Activated CD4-positive, CD25-positive, alpha-beta regulatory T cell treated with anti-CD3 and anti-CD28 coated beads, Interleukin-2, amount 50 U/mL, for 72 hours (primary cell): ENCODE measurements at regions not wholly inside any gene's neighbourhood (a gene's known extent, or its start where the extent isn't known, plus 50 kb on each side); places are given as distances from the start of the nearest gene placed in this dataset.

Experiments used
- DNase-seq: peaks from one replicate; pipeline ENCODE4 v3.0.0; 2021

GRCh38 chr11:122193457-122193856, 77.4 kb upstream of the BLID start:
- no peak for DNase-seq

DNA sequence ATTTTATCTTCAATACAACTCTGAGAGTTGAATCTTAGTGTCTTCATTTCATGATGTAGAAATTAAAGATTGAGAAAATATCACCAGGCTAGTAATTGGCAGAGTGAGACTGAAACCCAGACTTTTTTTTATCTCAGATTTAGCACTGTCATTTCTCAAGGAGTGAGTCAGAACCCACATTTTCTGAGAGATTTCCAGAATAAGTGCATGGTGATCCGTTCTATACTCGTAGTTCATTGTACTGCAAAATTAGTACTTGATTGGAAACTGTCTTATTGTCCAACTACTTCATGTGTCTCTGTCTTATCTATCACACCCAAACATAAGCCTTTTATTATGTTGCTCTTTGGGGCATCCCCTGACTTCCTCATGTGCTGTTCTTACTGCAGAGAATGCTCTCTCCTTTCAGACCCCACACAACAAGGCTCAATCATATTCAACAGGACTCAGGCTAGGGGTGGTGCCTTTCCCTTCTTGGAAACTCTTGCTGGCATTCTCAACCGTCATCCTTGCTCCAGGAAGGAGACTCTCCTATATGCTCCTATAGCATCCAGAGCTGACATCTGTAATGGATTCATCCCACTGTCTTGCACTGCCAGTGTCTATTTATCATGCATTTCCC, 76.7 kb upstream of the BLID start:
- DNase-seq: no peak

DNA sequence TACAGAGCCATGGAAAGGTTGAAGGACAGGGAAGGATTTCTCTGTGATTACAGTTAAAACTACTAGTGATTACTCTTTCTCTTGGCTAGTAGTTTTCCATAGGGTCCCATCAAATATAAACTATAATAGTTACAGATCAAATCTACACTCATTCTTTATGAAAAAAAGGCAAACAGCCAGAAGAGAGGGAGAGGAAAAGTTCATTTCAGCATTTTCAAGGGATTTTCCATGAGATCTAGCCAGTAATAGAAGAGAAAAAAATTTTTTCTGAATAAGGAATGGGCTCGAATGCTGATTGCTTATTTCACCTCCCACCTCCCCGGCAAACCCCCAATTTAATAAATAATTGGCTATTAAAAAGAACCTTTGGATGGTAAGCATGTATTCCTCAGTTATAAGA, 74.8 kb upstream of the BLID start:
- DNase-seq: no peak

DNA sequence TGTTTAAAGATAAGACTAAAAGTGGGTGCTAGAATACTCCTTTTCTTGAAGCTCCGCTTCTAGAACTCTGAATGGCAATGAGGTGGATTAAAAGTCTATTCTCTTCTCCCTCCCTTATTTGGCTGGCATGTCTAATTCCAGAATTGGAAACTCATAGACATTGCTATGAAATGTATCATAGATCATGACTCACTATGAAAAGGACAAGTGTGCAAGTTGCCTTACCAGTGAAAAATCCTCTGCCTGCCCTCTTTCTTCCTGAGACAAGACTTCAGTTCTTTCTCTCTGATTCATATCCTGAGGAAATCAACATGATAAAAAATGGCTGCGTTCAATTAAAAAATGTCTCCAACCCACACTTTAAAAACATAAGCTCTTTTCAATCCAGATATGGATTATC, 73.2 kb upstream of the BLID start:
- DNase-seq: no peak

- no peak for DNase-seq
These were observed 71.6 kb upstream of the BLID start for GRCh38 chr11:122187373-122188165.

DNA sequence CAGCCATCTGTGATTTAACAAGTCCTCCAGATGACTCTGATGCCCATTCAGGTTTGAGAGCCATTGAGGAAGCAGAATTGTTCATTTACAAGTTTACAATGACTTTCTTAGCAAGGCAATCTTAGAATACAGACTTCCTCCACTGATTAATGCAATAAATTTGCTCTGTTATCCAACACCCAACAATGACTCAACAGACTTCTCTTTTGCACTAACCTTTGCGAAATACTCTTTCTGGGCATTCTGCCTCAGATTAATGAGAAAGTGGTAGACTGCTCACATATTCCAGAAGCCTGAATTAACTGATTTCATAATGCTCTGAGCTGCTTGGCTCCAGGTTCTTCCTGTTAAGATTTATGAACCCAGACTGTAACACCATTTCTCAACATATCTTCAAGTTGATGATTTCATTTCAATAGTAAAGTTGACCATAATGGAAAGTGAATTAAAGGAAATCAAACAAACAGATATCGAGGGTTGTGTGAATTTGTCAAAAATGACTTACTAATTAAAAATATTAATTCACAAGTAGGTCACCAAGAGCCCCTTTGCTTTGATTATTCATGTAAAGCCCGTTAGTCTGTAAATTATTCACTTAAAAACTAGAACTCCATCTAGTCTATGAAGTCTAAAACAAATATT, 70.5 kb upstream of the BLID start:
- no peak for DNase-seq

DNA sequence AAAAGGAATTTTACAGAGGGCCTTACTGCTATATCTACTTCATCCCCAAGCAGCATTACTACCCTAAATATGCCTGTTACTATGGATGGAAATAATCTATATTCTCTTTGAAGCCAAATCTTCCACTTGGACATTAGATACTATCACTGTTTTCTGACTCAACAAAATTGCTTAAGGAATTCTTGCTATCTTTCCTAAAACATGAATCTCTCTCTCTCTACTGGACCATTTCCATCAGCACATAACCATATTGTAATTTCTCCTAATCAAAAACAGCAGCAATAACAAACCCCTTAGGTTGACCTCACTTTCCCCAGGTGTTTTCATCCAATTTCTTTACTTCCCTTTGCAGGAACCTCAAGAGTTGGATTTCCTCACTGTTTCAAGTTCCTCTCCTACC, 67.9 kb upstream of the BLID start:
- no peak for DNase-seq

DNA sequence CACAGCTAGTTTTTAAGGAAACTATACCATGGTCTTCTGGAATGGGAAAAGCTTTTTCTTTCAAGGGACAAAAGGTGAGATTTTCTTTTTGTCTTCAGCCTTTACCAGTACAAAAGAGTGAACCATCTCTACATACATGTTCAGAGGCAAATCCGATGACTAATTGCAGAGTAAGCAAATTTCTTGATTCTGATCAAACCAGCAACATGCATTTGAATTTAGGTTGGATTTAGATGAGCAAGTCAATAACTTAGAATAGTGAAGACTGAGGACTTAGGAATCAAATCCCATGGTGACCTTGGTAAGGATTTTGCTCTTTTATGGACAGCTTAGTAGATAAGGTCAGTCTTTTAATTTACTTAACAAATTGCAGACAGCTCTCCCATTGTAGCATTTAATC, 65.9 kb upstream of the BLID start:
- DNase-seq: no peak

DNA sequence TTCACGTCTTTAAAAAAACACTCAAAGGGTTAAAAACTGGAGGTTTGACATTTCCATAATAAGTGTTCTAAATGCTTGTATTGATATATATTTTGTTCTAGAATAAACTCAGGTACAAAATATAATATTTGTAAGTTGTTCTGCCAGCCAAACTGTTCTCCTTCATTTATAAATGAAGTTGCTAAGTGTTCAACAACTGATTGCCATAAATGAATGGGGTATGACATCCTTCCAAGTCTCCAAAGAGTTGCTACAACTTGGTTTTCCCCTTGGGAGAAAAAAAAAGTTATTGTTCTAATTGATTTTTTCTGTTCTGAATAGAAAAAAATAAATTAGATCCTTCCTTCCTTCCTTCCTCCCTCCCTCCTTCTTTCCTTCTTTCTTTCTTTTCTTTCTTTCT, 65.4 kb upstream of the BLID start:
- no peak for DNase-seq

- DNase-seq: no peak
These were observed 64.2 kb upstream of the BLID start for GRCh38 chr11:122179961-122180834.

- no peak for DNase-seq
These were observed 62.8 kb upstream of the BLID start for GRCh38 chr11:122178795-122179194.

GRCh38 chr11:122177238-122177637, 61.2 kb upstream of the BLID start:
- no peak for DNase-seq

DNA sequence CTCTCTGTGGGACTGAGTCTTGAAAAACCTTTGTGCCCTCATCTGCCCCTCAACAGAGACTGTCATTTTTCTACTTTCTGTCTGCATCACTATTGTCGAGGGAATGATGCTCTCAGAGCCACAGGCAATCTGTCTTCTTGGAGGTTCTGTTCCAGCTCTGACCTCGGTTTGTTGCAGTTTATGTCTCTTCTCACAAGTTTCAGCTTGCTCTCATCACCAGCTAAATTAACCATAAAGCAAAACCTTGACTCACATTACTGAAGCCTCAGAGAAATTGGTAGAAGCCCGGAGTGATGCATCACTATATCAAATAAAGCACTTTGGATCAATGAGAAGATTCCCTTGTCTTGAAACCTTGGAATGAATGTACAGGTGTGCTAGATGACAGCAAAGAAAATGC, 60.6 kb upstream of the BLID start:
- DNase-seq: no peak

GRCh38 chr11:122175306-122175705, 59.3 kb upstream of the BLID start:
- no peak for DNase-seq

GRCh38 chr11:122173587-122173986, 57.6 kb upstream of the BLID start:
- no peak for DNase-seq

GRCh38 chr11:122173074-122173450, 57.0 kb upstream of the BLID start:
- no peak for DNase-seq

DNA sequence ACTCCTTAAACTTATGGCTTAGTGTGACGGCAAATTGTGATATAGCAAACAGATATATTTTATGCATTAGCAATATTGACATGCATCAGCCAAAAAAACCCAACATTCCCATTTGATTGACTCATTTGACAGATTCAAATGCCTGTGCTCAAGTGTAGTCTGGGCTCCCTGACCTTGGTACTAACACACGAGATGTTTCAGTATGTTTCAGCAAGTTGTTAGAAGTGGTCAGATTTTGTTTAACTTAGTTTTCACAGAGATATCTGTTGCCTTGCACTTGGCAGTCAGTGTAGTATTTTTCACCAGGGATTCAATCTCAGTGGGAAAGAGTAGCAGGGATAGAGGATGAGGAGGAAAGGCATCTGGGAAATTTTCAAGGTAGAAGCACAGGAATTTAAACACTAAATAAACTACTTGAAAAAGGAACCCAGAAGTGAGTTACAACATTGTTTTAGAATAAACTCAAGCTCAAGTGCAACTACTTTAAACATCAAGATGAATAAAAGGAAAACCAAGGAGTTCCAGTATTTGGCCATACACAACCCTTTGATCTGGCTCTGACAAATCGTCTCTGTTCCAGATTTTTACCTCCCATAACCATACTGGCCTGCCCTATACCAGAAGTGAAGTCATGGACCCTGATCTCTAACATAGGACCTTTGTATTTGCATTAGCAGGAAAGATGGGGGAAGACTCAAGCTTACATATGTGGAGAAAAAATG, 56.5 kb upstream of the BLID start:
- no peak for DNase-seq

DNA sequence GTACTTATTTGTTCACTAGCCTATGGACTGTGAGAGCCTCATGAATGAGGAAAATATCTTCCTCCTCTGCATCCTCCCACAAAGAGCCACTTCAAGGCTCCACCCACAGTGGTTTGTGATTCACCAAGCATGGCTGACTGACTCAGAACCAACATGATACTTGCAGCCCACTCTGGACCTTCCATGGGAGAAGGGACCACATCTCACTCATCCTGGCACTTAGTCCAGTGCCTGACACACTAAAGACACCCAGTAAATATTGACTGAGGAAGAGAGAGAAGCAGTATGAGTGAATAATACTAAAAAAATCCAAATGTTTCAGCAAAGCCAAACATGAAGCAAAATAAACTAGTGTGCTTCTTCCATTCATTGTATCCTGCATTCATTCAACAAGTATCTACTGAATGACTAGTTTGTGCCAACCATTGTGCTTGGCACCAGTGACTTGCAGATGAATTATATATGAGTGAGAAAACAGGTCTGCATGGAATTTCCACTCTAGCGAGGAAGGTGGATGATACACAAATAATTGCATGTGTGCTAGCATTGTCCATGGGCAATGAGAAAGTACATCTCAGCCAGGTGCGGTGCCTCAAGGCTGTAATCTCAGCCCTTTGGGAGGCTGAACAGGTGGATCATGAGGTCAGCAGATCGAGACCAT, 54.9 kb upstream of the BLID start:
- no peak for DNase-seq

DNA sequence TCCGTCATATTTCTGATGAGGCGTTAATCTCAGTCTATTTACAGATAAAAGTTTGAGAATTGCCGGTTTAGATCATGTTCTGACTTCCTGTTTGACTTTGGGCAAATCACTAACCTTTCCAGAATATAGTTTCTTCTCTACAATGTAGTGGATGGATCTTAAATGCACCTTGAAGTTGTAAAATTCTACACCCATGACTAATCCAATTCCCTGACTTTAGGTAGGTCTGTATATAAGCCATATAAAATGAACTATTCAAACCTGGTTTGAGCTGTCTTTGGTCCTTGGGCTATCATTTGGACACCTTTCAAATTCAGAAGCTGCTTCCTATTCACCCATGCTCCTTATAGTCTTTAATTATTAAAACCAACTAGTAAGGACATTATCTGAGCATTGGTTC, 52.2 kb upstream of the BLID start:
- no peak for DNase-seq

GRCh38 chr11:122167100-122167499, 51.1 kb upstream of the BLID start:
- DNase-seq: no peak

GRCh38 chr11:122165607-122166371, 49.8 kb upstream of the BLID start:
- DNase-seq: no peak
